ENCODE measurements at regions not wholly inside any gene's neighbourhood (a gene's known extent, or its start where the extent isn't known, plus 50 kb on each side); places are given as distances from the start of the nearest gene placed in this dataset.

DNA sequence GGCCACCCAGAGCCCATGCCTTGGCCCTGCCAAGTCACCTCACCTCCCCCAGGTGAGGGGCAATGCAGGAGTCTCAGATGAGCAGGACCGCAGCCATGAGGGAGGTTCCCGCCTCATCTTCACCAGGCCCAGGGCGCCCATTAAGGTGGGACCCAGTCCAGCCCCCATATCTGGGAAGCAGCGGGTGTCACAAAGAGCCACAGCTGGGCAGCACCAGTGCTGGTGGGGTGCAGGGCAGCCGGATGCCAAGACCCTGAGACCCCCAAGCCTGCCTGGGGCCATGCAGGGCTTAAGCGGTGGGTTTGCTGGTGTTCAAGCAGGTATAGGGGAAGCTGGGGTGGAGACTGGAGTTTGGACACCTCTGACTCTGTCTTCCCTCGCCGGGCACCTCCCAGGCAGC, 237.8 kb upstream of the GSE1 start:
- TF ChIP-seq, protein P1, sequence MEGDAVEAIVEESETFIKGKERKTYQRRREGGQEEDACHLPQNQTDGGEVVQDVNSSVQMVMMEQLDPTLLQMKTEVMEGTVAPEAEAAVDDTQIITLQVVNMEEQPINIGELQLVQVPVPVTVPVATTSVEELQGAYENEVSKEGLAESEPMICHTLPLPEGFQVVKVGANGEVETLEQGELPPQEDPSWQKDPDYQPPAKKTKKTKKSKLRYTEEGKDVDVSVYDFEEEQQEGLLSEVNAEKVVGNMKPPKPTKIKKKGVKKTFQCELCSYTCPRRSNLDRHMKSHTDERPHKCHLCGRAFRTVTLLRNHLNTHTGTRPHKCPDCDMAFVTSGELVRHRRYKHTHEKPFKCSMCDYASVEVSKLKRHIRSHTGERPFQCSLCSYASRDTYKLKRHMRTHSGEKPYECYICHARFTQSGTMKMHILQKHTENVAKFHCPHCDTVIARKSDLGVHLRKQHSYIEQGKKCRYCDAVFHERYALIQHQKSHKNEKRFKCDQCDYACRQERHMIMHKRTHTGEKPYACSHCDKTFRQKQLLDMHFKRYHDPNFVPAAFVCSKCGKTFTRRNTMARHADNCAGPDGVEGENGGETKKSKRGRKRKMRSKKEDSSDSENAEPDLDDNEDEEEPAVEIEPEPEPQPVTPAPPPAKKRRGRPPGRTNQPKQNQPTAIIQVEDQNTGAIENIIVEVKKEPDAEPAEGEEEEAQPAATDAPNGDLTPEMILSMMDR (IDR thresholded peaks at IDR 0.05; ENCODE audit: low read depth, low read length, poor library complexity, severe bottlenecking), result no peak
- TF ChIP-seq EZH2phosphoT487 (IDR thresholded peaks at IDR 0.05; ENCODE audit: borderline replicate concordance, low read length), result no peak
